ENCODE measurements at regions not wholly inside any gene's neighbourhood (a gene's known extent, or its start where the extent isn't known, plus 50 kb on each side); places are given as distances from the start of the nearest gene placed in this dataset.

DNA sequence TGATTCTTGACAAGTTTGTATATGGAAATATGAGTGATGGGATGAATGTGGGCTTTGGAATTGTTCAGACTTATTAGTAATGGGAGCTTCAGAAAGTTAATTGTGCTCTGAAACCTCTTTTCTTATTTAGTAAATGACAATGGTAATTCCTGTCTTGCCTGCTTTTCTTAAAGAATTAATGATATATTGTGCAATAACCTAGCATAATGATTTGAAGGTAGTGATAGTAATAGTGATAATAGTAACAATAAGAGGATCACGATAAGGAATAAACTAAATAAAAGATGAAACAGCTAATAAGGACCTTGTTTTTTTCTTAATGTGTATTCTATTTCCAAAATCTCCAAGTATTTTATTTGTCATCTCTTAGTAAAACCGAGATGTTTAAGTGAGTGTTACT is 245.0 kb upstream of the CPHXL start:
- Histone ChIP-seq H3K9me3 (ENCODE audit: control insufficient read depth, low read length) (no peaks in the 10 kb centered on the region), H3K36me3 (ENCODE audit: control insufficient read depth, insufficient read depth, low read length) (no peaks in the 10 kb centered on the region), H3K9ac (ENCODE audit: extremely low read depth, low read length, poor library complexity, severe bottlenecking) (no peak overlapping the region), H3K27me3 (ENCODE audit: control insufficient read depth, insufficient read depth, low read length, poor library complexity, severe bottlenecking) (no peaks in the 10 kb centered on the region), H3K4me3 (ENCODE audit: low read length) (no peak overlapping the region), H3K27ac (ENCODE audit: low read depth, low read length) (no peak overlapping the region), H3K4me1 (ENCODE audit: control insufficient read depth, insufficient read depth, low read length) (no peaks in the 10 kb centered on the region)
- Mint-ChIP-seq H3K27me3 (ENCODE audit: insufficient read depth) (peaks cover 54% of the 10 kb centered on the region), H3K27ac (no peak overlapping the region), H3K4me3 (no peak overlapping the region), H3K36me3 (ENCODE audit: low read depth) (no peaks in the 10 kb centered on the region), H3K4me1 (no peaks in the 10 kb centered on the region), H3K9me3 (no peaks in the 10 kb centered on the region)
- WGBS, 2 experiments (ENCODE audit: insufficient coverage in 1 of 2, insufficient read length in 1 of 2): 85 to 100% methylated on average over 1 of the region's 2 CpGs
- TF ChIP-seq, protein P1, sequence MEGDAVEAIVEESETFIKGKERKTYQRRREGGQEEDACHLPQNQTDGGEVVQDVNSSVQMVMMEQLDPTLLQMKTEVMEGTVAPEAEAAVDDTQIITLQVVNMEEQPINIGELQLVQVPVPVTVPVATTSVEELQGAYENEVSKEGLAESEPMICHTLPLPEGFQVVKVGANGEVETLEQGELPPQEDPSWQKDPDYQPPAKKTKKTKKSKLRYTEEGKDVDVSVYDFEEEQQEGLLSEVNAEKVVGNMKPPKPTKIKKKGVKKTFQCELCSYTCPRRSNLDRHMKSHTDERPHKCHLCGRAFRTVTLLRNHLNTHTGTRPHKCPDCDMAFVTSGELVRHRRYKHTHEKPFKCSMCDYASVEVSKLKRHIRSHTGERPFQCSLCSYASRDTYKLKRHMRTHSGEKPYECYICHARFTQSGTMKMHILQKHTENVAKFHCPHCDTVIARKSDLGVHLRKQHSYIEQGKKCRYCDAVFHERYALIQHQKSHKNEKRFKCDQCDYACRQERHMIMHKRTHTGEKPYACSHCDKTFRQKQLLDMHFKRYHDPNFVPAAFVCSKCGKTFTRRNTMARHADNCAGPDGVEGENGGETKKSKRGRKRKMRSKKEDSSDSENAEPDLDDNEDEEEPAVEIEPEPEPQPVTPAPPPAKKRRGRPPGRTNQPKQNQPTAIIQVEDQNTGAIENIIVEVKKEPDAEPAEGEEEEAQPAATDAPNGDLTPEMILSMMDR (conservative IDR thresholded peaks at IDR 0.05): no peak
- DNase-seq: no peak

DNA sequence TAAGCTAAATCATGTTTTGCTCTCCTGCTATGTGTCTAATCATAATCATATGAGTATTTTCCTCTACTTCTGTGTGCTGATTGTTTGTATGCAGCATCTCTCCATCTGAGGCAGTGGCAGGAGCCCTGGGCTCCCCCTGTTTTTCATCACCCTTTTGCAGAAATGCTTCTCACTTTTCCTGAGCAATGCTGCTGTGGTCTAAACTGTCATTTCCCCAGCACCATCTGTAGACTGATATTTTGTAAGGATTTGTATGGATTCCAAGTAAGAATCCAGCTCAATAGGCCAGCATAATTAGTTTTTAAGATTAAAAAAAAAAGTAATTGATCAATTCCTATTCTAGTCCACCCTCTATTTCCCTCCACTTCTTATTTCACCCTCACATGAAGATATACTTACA is 257.0 kb upstream of the CPHXL start:
- H3K27ac Mint-ChIP-seq: no peak overlapping the region
- H3K27me3 Mint-ChIP-seq (ENCODE audit: insufficient read depth): peaks cover 25% of the 10 kb centered on the region
- no peak for DNase-seq
- Histone ChIP-seq H3K4me1 (ENCODE audit: control insufficient read depth, insufficient read depth, low read length) (no peaks in the 10 kb centered on the region), H3K9me3 (ENCODE audit: control insufficient read depth, low read length) (peaks cover 11% of the 10 kb centered on the region), H3K27ac (ENCODE audit: low read depth, low read length) (no peak overlapping the region), H3K4me3 (ENCODE audit: low read length) (no peak overlapping the region), H3K9ac (ENCODE audit: extremely low read depth, low read length, poor library complexity, severe bottlenecking) (no peak overlapping the region), H3K36me3 (ENCODE audit: control insufficient read depth, insufficient read depth, low read length) (no peaks in the 10 kb centered on the region), H3K27me3 (ENCODE audit: control insufficient read depth, insufficient read depth, low read length, poor library complexity, severe bottlenecking) (no peaks in the 10 kb centered on the region)
- TF ChIP-seq, protein P1 (conservative IDR thresholded peaks at IDR 0.05): no peak
- H3K4me3 Mint-ChIP-seq: no peak overlapping the region
- H3K4me1 Mint-ChIP-seq: peaks cover 8% of the 10 kb centered on the region
- H3K36me3 Mint-ChIP-seq (ENCODE audit: low read depth): peaks cover 2% of the 10 kb centered on the region
- H3K9me3 Mint-ChIP-seq: peaks cover 8% of the 10 kb centered on the region

DNA sequence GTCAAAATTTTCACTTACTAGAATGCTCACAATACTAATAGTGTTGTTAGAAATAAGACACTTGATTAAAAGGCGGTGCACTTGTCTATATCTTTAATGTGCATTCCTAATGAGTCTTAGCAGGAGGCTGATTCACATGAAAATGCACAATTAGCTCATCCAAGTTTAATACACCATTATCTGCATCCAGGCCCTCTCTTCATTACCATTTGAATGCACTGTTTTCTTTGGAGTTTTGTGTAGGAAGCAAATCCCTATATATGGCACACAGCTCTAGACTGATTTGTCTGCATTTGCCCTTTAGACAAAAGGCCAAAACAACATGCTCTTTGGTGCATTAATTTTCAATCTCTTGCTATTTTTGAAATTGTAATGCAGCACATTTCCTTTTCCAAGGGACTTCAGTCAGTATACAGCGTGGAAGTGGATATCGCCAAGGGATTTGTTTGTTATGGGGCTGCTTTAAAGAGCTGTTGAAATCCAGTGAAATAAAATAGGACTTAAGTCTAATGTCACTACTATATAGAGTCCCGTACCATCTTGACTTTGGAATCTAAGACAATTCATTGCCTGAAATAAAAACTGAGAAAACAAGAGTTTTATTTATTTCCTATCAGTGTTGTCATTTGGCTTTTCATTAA is 257.6 kb upstream of the CPHXL start:
- Histone ChIP-seq H3K9ac (ENCODE audit: extremely low read depth, low read length, poor library complexity, severe bottlenecking) (no peak overlapping the region), H3K9me3 (ENCODE audit: control insufficient read depth, low read length) (peaks cover 11% of the 10 kb centered on the region), H3K36me3 (ENCODE audit: control insufficient read depth, insufficient read depth, low read length) (no peaks in the 10 kb centered on the region), H3K27ac (ENCODE audit: low read depth, low read length) (peak overlapping the region; percentile 25), H3K4me3 (ENCODE audit: low read length) (no peak overlapping the region), H3K27me3 (ENCODE audit: control insufficient read depth, insufficient read depth, low read length, poor library complexity, severe bottlenecking) (no peaks in the 10 kb centered on the region), H3K4me1 (ENCODE audit: control insufficient read depth, insufficient read depth, low read length) (no peaks in the 10 kb centered on the region)
- peaks cover 2% of the 10 kb centered on the region for H3K36me3 Mint-ChIP-seq (ENCODE audit: low read depth)
- peaks cover 8% of the 10 kb centered on the region for H3K4me1 Mint-ChIP-seq
- no peak for DNase-seq
- H3K9me3 Mint-ChIP-seq: peaks cover 8% of the 10 kb centered on the region
- no peak overlapping the region for H3K4me3 Mint-ChIP-seq
- H3K27me3 Mint-ChIP-seq (ENCODE audit: insufficient read depth): peaks cover 26% of the 10 kb centered on the region
- TF ChIP-seq, protein P1 (conservative IDR thresholded peaks at IDR 0.05): no peak
- WGBS, 2 experiments (ENCODE audit: insufficient coverage in 1 of 2, insufficient read length in 1 of 2): 67 to 86% methylated on average over 1 to 4 of the region's 4 CpGs
- no peak overlapping the region for H3K27ac Mint-ChIP-seq
